ENCODE measurements at regions not wholly inside any gene's neighbourhood (a gene's known extent, or its start where the extent isn't known, plus 50 kb on each side); places are given as distances from the start of the nearest gene placed in this dataset.

GRCh38 chr5:21398511-21398910 lies 1410.5 kb upstream of the CDH18 start:
- TF ChIP-seq EZH2 (IDR thresholded peaks at IDR 0.05; ENCODE audit: insufficient read depth, low read length), result no peak
- no peak for TF ChIP-seq CTCF (IDR thresholded peaks at IDR 0.05; ENCODE audit: insufficient read depth, low read depth, low read length)
